ENCODE measurements at regions not wholly inside any gene's neighbourhood (a gene's known extent, or its start where the extent isn't known, plus 50 kb on each side); places are given as distances from the start of the nearest gene placed in this dataset.

- no peak overlapping the region for H3K27ac Mint-ChIP-seq
- H3K9me3 Mint-ChIP-seq: peaks cover 6% of the 10 kb centered on the region
- H3K27me3 Mint-ChIP-seq: peaks cover 6% of the 10 kb centered on the region
- no peak overlapping the region for H3K4me3 Mint-ChIP-seq
- ATAC-seq: no peak
- no peaks in the 10 kb centered on the region for H3K36me3 Mint-ChIP-seq (ENCODE audit: low read depth)
- no peak for DNase-seq
- H3K4me1 Mint-ChIP-seq: no peaks in the 10 kb centered on the region
These were observed 190.5 kb upstream of the SKOR2 start for GRCh38 chr18:47441914-47442313.

GRCh38 chr18:47438001-47438400 lies 186.5 kb upstream of the SKOR2 start:
- no peaks in the 10 kb centered on the region for H3K36me3 Mint-ChIP-seq (ENCODE audit: low read depth)
- peaks cover 8% of the 10 kb centered on the region for H3K27me3 Mint-ChIP-seq
- no peaks in the 10 kb centered on the region for H3K9me3 Mint-ChIP-seq
- ATAC-seq: no peak
- H3K4me1 Mint-ChIP-seq: no peaks in the 10 kb centered on the region
- no peak overlapping the region for H3K27ac Mint-ChIP-seq
- no peak overlapping the region for H3K4me3 Mint-ChIP-seq
- DNase-seq: no peak

GRCh38 chr18:47436871-47437270 lies 185.4 kb upstream of the SKOR2 start:
- no peaks in the 10 kb centered on the region for H3K4me1 Mint-ChIP-seq
- no peak for DNase-seq
- no peak overlapping the region for H3K27ac Mint-ChIP-seq
- no peaks in the 10 kb centered on the region for H3K9me3 Mint-ChIP-seq
- ATAC-seq: no peak
- H3K27me3 Mint-ChIP-seq: peaks cover 8% of the 10 kb centered on the region
- H3K4me3 Mint-ChIP-seq: no peak overlapping the region
- no peaks in the 10 kb centered on the region for H3K36me3 Mint-ChIP-seq (ENCODE audit: low read depth)

GRCh38 chr18:47434214-47434746 lies 182.8 kb upstream of the SKOR2 start:
- no peak for ATAC-seq
- Mint-ChIP-seq H3K27ac (no peak overlapping the region), H3K36me3 (ENCODE audit: low read depth) (no peaks in the 10 kb centered on the region), H3K4me3 (no peak overlapping the region), H3K27me3 (peaks cover 2% of the 10 kb centered on the region), H3K4me1 (no peaks in the 10 kb centered on the region), H3K9me3 (no peaks in the 10 kb centered on the region)
- no peak for DNase-seq

GRCh38 chr18:47427923-47428637 lies 176.6 kb upstream of the SKOR2 start:
- ATAC-seq (no peak), DNase-seq (no peak)
- Mint-ChIP-seq H3K36me3 (ENCODE audit: low read depth) (no peaks in the 10 kb centered on the region), H3K27ac (no peak overlapping the region), H3K4me3 (no peak overlapping the region), H3K9me3 (no peaks in the 10 kb centered on the region), H3K27me3 (no peaks in the 10 kb centered on the region), H3K4me1 (no peaks in the 10 kb centered on the region)

- H3K27ac Mint-ChIP-seq: no peak overlapping the region
- no peaks in the 10 kb centered on the region for H3K4me1 Mint-ChIP-seq
- no peak overlapping the region for H3K4me3 Mint-ChIP-seq
- DNase-seq (no peak), ATAC-seq (no peak)
- H3K9me3 Mint-ChIP-seq: no peaks in the 10 kb centered on the region
- no peaks in the 10 kb centered on the region for H3K27me3 Mint-ChIP-seq
- H3K36me3 Mint-ChIP-seq (ENCODE audit: low read depth): no peaks in the 10 kb centered on the region
These were observed 175.6 kb upstream of the SKOR2 start for GRCh38 chr18:47427072-47427471.

GRCh38 chr18:47425365-47425764 lies 173.9 kb upstream of the SKOR2 start:
- Mint-ChIP-seq H3K36me3 (ENCODE audit: low read depth) (no peaks in the 10 kb centered on the region), H3K27ac (no peak overlapping the region), H3K4me3 (no peak overlapping the region), H3K27me3 (peaks cover 2% of the 10 kb centered on the region), H3K4me1 (no peaks in the 10 kb centered on the region), H3K9me3 (no peaks in the 10 kb centered on the region)
- DNase-seq: no peak
- no peak for ATAC-seq

- ATAC-seq (no peak), DNase-seq (no peak)
- H3K4me1 Mint-ChIP-seq: no peaks in the 10 kb centered on the region
- H3K27ac Mint-ChIP-seq: no peak overlapping the region
- H3K4me3 Mint-ChIP-seq: no peak overlapping the region
- H3K27me3 Mint-ChIP-seq: peaks cover 8% of the 10 kb centered on the region
- H3K9me3 Mint-ChIP-seq: no peaks in the 10 kb centered on the region
- H3K36me3 Mint-ChIP-seq (ENCODE audit: low read depth): no peaks in the 10 kb centered on the region
These were observed 171.1 kb upstream of the SKOR2 start for GRCh38 chr18:47422524-47422923.

- ATAC-seq: no peak
- no peak for DNase-seq
- no peaks in the 10 kb centered on the region for H3K4me1 Mint-ChIP-seq
- peaks cover 16% of the 10 kb centered on the region for H3K27me3 Mint-ChIP-seq
- H3K4me3 Mint-ChIP-seq: no peak overlapping the region
- no peak overlapping the region for H3K27ac Mint-ChIP-seq
- no peaks in the 10 kb centered on the region for H3K9me3 Mint-ChIP-seq
- no peaks in the 10 kb centered on the region for H3K36me3 Mint-ChIP-seq (ENCODE audit: low read depth)
These were observed 168.7 kb upstream of the SKOR2 start for GRCh38 chr18:47420130-47420529.

GRCh38 chr18:47418746-47419145 lies 167.3 kb upstream of the SKOR2 start:
- H3K4me1 Mint-ChIP-seq: no peaks in the 10 kb centered on the region
- peaks cover 22% of the 10 kb centered on the region for H3K27me3 Mint-ChIP-seq
- no peak for ATAC-seq
- no peak for DNase-seq
- H3K4me3 Mint-ChIP-seq: no peak overlapping the region
- no peaks in the 10 kb centered on the region for H3K9me3 Mint-ChIP-seq
- H3K36me3 Mint-ChIP-seq (ENCODE audit: low read depth): no peaks in the 10 kb centered on the region
- no peak overlapping the region for H3K27ac Mint-ChIP-seq

- Mint-ChIP-seq H3K4me1 (no peaks in the 10 kb centered on the region), H3K27me3 (peaks cover 22% of the 10 kb centered on the region), H3K9me3 (no peaks in the 10 kb centered on the region), H3K27ac (no peak overlapping the region), H3K4me3 (no peak overlapping the region), H3K36me3 (ENCODE audit: low read depth) (no peaks in the 10 kb centered on the region)
- ATAC-seq (no peak), DNase-seq (no peak)
These were observed 166.3 kb upstream of the SKOR2 start for GRCh38 chr18:47417807-47418206.

- H3K9me3 Mint-ChIP-seq: no peaks in the 10 kb centered on the region
- DNase-seq: no peak
- ATAC-seq: no peak
- no peaks in the 10 kb centered on the region for H3K4me1 Mint-ChIP-seq
- H3K4me3 Mint-ChIP-seq: no peak overlapping the region
- peaks cover 23% of the 10 kb centered on the region for H3K27me3 Mint-ChIP-seq
- no peak overlapping the region for H3K27ac Mint-ChIP-seq
- no peaks in the 10 kb centered on the region for H3K36me3 Mint-ChIP-seq (ENCODE audit: low read depth)
These were observed 164.4 kb upstream of the SKOR2 start for GRCh38 chr18:47415881-47416280.

GRCh38 chr18:47413327-47413726 lies 161.9 kb upstream of the SKOR2 start:
- Mint-ChIP-seq H3K27me3 (peaks cover 19% of the 10 kb centered on the region), H3K9me3 (no peaks in the 10 kb centered on the region), H3K4me3 (no peak overlapping the region), H3K27ac (no peak overlapping the region), H3K36me3 (ENCODE audit: low read depth) (no peaks in the 10 kb centered on the region), H3K4me1 (no peaks in the 10 kb centered on the region)
- no peak for DNase-seq
- ATAC-seq: no peak

- Mint-ChIP-seq H3K4me3 (no peak overlapping the region), H3K27ac (no peak overlapping the region), H3K27me3 (peaks cover 18% of the 10 kb centered on the region), H3K9me3 (no peaks in the 10 kb centered on the region), H3K4me1 (no peaks in the 10 kb centered on the region), H3K36me3 (ENCODE audit: low read depth) (no peaks in the 10 kb centered on the region)
- no peak for DNase-seq
- no peak for ATAC-seq
These were observed 161.5 kb upstream of the SKOR2 start for GRCh38 chr18:47412924-47413323.

GRCh38 chr18:47411159-47411558 lies 159.7 kb upstream of the SKOR2 start:
- ATAC-seq (no peak), DNase-seq (no peak)
- no peaks in the 10 kb centered on the region for H3K36me3 Mint-ChIP-seq (ENCODE audit: low read depth)
- peaks cover 12% of the 10 kb centered on the region for H3K27me3 Mint-ChIP-seq
- H3K4me1 Mint-ChIP-seq: no peaks in the 10 kb centered on the region
- no peak overlapping the region for H3K4me3 Mint-ChIP-seq
- H3K27ac Mint-ChIP-seq: no peak overlapping the region
- H3K9me3 Mint-ChIP-seq: no peaks in the 10 kb centered on the region

- H3K4me3 Mint-ChIP-seq: no peak overlapping the region
- peaks cover 8% of the 10 kb centered on the region for H3K27me3 Mint-ChIP-seq
- H3K27ac Mint-ChIP-seq: no peak overlapping the region
- no peaks in the 10 kb centered on the region for H3K9me3 Mint-ChIP-seq
- no peaks in the 10 kb centered on the region for H3K4me1 Mint-ChIP-seq
- DNase-seq (no peak), ATAC-seq (no peak)
- H3K36me3 Mint-ChIP-seq (ENCODE audit: low read depth): no peaks in the 10 kb centered on the region
These were observed 158.7 kb upstream of the SKOR2 start for GRCh38 chr18:47410139-47410538.
